ENCODE measurements at regions not wholly inside any gene's neighbourhood (a gene's known extent, or its start where the extent isn't known, plus 50 kb on each side); places are given as distances from the start of the nearest gene placed in this dataset.

DNA sequence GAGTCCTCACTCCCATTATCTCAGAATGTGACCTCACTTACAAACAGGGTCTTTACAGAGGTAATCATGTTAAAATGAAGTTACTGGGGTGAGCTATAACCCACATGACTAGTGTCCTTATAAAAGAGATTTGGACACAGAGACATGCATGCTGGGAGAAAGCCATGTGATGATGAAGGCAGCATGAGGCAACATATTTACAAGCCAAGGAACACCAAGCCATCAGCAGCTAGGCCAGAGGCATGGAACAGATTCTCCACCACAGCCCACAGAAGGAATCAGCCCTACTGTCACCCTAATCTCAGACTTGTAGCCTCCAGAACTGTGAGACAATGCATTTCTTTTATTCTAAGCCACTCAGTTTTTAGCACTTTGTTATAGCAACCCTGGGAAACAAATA is 171.9 kb downstream of the EN1 start:
- TF ChIP-seq, protein P1, sequence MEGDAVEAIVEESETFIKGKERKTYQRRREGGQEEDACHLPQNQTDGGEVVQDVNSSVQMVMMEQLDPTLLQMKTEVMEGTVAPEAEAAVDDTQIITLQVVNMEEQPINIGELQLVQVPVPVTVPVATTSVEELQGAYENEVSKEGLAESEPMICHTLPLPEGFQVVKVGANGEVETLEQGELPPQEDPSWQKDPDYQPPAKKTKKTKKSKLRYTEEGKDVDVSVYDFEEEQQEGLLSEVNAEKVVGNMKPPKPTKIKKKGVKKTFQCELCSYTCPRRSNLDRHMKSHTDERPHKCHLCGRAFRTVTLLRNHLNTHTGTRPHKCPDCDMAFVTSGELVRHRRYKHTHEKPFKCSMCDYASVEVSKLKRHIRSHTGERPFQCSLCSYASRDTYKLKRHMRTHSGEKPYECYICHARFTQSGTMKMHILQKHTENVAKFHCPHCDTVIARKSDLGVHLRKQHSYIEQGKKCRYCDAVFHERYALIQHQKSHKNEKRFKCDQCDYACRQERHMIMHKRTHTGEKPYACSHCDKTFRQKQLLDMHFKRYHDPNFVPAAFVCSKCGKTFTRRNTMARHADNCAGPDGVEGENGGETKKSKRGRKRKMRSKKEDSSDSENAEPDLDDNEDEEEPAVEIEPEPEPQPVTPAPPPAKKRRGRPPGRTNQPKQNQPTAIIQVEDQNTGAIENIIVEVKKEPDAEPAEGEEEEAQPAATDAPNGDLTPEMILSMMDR (IDR thresholded peaks at IDR 0.05; ENCODE audit: low read depth, low read length, poor library complexity, severe bottlenecking) = no peak
- no peak for TF ChIP-seq EZH2phosphoT487 (IDR thresholded peaks at IDR 0.05; ENCODE audit: borderline replicate concordance, low read length)

Measured in DOHH2 (cell line).